ENCODE measurements at regions not wholly inside any gene's neighbourhood (a gene's known extent, or its start where the extent isn't known, plus 50 kb on each side); places are given as distances from the start of the nearest gene placed in this dataset.
A peak's percentile ranks its signal among the peaks of the same experiment; 100 is the strongest.

GRCh38 chr4:103359900-103360299, 161.8 kb upstream of the CENPE start:
- TF ChIP-seq REST (IDR thresholded peaks at IDR 0.05; ENCODE audit: low read depth) (no peak), FOXM1 (IDR thresholded peaks at IDR 0.05; ENCODE audit: borderline replicate concordance, low read depth) (no peak), TEAD4 (IDR thresholded peaks at IDR 0.05) (no peak), CEBPB (IDR thresholded peaks at IDR 0.05) (no peak), TAF1 (IDR thresholded peaks at IDR 0.05; ENCODE audit: low read depth) (no peak), RAD21 (IDR thresholded peaks at IDR 0.05; ENCODE audit: low read depth) (no peak), ZBTB7A (IDR thresholded peaks at IDR 0.05; ENCODE audit: low read depth) (no peak), EP300 (IDR thresholded peaks at IDR 0.05; ENCODE audit: borderline replicate concordance) (no peak), USF1 (IDR thresholded peaks at IDR 0.05) (0 out of 2 replicates have a peak, but pooled peaks have one; percentile 39), CREB1 (IDR thresholded peaks at IDR 0.05; ENCODE audit: low read depth) (no peak), YY1 (IDR thresholded peaks at IDR 0.05; ENCODE audit: low read depth) (no peak), MAX (IDR thresholded peaks at IDR 0.05) (no peak)

All from Ishikawa (cell line).